Hematopoietic multipotent progenitor cell treated with erythropoietin and hydrocortisone succinate and interleukin-3 and kit ligand, for 17 days (in vitro differentiated cells): ENCODE measurements at regions not wholly inside any gene's neighbourhood (a gene's known extent, or its start where the extent isn't known, plus 50 kb on each side); places are given as distances from the start of the nearest gene placed in this dataset.

ENCODE experiments used
- DNase-seq: peaks from one replicate; pipeline ENCODE4 v3.0.0-alpha.2; 2015; ENCODE audit warnings: low spot score

DNA sequence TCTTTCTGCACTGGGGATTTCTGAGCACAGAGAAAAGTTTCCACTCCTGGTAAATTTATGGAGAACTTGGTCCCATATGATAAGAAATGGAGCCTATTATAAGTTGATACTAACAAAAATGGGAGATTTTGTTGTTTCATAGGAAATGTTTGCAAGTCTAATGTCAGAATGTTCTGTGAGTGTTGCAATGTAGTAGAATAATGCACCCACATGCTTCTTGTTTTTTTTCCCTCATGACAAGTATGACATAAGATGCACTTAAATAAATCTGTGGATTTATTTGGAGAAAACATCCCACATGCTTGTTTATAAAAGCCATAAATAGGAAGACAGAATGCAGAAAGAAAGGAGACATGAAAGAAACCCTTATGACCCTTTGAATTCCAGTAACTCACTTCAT, 50.8 kb upstream of the KCNJ6 start:
- DNase-seq, result no peak

DNA sequence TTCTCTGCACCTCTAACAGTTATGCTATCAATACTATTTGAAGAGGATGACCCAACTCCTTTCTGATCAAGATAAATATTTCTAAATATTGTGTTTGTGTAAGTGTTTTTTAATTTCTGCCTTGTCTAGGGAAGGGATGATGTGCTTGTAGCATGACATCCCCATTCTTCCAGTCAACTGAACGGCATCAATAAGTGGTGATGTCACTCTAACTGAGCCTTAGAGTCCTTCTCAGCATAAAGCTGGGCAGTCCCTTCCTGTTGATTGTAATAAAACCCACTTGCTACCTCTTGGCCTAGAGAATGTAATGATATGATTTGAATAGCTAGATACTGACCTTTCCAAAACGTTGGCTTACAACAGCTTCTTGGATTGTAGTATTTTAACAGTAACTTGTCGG, 52.5 kb upstream of the KCNJ6 start:
- no peak for DNase-seq

DNA sequence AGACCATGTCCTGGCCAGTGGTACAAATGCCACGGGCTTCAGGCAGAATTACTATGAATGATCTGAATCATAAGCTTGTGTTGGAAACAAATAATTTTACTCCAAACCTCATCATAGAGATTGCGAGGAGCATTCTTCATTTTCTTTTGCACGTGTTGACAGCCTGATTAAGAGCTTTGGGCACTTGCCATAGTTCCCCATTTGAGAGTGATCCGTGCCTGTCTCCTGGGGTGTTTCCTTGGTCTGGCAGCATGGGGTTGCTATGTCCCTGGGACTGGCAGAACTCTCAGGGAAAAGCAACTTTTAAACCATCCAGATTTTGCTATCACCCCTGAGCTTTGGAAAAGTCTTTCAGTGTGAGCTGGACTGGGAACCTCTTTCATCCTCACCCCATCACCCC, 54.3 kb upstream of the KCNJ6 start:
- DNase-seq, result no peak

DNA sequence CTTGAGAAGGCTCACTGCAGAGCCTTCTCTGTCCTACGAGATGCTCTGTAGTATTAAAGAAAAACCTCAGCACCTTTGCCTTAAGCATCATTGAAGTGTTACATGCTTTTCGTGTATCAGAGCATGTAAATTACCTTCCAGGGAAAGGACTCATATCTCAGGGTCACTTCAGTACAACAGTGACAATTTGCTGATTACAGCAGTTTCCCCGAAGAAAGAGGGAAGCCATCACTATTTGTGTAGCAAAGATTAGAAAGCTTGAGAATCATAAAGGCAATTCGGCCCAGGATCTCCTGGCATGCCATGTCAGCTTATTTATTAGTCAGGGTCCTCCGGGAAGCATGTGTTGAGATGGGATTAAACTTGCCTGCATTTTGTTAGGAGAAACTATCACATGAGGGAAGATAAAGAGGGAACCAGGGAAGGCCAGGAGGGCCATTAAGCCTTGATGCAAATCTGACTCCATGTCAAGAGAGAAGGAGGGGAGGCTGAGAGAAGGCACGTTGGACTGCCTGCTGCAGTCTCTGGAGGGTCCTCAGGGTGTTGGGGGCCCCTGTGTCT, 55.2 kb upstream of the KCNJ6 start:
- DNase-seq, result no peak

DNA sequence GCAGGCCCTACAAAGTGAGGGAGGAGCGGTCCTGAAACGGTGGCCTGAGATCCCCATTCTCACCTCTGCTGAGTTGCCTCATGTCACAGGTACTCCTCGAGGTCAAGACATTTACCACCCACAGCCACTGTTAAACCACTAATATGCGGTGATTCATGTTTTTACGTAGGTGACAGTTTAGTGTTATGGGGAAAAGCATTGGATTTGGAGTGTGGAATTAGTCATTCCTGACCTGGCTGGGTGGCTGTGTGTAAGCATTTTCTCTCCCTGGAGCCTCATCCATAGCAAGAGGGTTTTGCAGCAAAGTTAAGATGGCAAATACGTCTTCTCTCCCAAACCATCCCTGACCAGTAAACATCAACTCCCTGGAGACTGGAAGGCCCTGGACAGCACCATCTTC, 57.8 kb upstream of the KCNJ6 start:
- no peak for DNase-seq

DNA sequence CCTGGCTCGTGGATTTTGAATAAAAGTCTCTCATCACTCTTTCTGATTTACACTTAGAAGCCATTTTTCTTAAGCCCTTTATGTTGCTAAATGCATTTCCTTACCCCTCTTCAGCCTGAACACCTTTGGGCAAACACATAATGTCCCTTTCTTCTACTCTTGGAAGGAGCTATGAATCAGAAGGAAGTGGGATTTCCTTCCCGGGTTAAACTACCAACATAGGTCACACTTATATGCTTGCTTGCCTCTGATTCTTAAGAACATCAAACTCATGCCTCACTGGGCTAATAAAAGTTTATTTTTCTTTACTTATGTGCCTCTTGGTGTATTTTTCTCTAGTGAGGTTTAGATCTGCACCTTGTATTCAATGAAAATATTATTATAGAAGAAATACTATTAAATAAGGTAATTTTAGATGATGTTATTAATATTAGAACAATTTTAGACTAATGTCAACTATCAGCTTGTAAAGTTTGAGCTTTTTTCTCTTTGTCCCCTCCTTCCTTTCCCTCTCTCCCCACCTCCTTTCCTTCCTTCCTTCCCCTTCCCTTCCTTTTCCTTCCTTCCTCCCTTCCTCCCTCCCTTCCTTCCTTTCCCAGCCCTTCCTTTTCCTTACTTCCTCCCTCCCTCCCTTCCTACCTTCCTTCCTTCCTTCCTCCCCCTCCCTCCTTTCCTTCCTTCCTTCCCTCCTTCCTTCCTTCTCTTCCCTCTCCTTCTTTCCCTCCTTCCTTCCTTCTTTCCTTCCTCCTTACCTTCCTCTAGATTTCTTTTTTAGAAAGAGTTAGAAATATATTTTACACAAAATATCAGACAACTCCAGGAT, 66.5 kb upstream of the KCNJ6 start:
- DNase-seq, result no peak

DNA sequence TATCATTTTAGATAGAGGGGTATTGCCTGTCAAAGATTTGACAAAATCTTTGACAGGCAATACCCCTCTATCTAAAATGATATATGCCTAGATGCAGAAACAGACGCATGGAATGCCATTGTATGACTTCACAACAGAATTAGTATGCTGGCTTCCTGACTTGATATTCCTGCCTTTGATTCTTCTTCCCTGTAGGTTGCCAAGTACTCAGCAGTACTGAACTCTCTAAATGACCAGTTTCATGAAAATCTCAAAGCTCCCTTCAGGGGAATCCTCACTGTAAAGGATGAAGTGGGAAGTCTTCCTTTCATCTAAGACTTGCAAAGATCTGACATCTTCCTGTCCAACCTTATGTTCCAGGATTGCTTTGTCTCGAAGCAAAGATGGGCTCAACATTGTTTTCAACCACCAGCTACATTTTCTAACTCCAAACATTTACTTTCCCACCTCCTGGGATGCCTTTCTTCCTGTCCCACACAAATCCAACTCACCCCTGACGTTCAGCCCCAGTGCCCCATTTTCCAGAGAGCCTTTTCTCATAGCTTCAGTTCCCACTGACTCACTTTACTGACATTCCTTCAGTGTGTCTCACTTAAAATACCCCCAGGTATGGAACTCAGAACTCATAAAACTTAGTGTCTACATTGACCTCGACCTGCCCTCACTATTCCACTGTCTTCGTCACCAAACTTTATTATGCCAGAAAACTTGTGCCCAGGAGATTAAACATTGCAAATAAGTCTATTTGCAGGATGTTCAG, 67.3 kb upstream of the KCNJ6 start:
- no peak for DNase-seq

DNA sequence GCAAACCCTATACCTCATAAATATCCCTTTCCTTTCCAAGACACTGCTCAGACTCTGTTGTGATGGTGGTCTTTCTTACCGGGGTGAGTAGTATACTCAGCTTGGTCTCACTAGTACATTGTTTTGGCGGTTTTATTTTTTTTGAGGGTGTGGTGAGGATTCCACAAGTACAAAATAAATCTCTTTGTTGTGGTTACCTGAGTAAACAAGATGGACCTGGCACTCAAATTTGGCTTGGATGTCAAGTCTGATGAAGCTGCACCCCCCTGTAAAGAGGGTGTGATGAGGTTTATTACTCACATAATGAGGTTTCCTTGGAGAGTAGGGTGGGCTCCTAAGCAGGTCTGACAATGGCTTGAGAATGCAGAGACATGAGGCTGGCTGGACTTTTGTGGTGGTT, 68.2 kb upstream of the KCNJ6 start:
- DNase-seq, result no peak

DNA sequence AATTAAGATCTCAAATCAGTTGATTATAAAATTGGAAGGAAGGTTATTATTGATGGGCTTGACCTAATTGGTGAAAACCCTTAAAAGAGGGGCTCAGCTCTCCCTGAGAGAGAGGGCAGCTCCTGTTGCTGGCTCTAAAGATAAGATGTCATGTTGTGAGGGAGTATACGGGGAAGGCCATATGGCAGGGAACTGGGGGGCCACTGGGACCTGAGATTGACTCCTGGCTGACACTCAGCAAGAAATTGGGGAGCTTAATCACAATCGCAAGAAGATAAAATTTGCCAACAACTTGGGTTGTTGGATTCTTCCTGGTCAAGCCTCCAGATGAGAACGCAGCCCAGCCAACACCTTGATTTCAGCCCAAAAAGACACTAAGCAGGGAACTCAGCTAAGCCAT, 69.7 kb upstream of the KCNJ6 start:
- DNase-seq, result no peak

DNA sequence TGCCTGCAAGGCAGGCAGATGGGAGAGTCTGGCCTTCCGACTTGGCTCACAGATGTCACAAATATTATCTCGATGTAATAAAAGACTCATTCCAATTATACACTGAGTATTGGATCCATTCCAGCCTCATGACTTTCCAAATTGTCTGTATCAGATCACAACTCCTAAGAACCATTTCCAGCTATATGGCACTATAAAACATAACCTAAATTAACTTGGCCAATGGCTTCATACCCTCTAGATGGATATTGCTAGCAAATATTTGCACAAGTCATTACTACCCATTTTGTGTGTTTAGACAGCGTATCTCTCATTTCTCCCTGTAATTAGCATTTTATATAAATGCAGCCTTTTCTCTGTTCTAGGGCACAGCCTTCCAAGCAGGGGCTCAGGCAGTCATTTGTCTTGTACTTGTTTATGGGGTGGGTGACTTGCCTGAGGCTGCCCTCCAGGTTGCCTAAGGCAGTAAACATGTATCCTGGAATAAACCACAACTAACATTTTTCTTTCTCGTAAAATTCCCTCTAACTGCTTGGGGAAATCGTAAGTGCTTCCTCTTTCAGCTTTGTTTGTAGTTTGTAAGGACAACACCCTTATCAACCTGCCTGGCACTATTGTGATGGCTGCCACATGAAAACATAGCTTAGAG, 70.6 kb upstream of the KCNJ6 start:
- DNase-seq, result no peak

DNA sequence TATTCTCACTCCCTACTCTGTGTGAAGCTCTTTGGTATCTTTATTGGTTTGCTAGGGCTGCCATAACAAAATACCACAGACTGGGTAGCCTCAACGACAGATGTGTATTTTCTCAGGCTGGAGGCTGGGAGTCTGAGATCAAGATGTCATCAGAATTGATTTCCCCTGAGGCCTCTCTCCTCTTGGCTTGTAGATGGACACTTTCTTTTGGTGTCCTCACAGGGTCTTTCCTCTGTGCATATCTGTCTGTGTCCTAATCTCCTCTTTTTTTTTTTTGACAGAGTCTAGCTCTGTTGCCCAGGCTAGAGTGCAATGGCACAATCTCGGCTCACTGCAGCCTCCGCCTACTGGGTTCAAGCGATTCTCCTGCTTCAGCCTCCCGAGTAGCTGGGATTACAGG, 71.4 kb upstream of the KCNJ6 start:
- DNase-seq, result no peak

DNA sequence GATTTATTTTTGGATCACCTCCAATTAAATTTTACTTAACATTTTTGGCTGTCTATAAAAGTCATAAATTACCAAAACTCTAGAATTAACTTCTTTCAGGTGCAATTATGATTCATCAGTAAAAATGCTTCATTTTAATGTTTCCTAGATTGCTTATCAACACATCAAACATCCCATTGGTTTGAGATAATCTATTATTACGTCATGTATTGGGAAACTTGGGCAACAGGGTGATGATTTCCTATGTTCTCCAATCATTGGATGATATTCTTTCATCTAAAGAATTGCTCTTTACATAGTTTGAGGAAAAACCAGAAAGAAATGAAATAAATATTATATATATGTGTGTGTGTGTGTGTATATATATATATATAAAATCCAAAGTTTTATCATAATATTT, 76.8 kb upstream of the KCNJ6 start:
- no peak for DNase-seq

DNA sequence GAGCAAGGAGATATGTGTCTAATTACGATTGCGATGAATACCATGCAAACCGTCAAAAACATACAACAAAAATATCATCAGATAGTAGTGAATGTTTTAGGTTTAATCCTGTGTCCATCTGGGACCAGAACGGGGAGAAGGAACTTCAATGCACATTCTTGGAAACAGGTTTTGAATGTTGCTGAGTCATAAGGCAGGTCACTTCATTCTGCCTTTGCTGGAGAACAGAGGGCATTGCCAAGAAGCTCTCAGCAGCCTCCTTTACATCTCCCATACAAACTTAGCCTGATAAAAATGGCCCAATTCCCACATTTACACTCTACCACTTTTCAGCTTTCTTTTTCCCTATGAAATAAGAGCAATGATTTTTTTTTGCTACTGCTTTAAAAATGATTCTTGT, 78.0 kb upstream of the KCNJ6 start:
- DNase-seq, result no peak

DNA sequence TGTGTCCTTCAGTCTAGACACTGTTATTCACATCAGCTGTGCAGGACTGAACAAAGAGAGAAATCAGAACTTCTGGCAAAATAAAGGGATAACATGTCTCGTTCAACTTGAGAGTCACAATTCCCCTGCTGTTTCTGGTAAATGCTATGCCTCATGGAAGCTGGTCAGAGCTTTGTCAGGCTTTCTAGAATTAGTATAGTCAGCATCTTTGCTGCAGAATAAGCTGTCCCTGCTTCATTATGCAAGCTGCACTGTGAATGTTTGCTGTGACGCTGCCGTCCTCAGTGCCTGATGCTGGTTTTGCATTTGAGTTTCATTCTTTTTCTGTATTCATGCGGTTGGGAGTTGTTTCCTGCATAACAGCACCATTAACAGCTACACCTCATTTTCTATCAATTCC, 96.4 kb upstream of the KCNJ6 start:
- DNase-seq, result no peak

DNA sequence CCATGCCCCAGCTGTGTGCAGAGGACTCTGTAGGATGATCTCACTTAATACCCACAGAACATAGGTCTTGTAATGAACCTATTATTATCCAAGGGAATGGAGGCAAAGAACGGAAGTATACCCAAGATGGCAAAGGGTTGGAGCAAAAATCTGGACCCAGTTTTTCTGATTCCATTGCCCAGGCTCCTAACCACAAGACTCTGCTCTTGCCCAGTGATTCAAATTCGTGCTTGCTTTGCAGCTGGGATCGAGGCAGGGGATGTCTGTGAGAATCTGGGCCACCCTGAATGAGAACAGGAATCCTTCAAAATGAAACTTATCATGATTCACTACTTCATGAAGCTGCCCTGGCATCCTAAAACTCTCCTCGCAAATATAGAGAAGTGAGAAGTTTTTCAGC, 97.5 kb upstream of the KCNJ6 start:
- DNase-seq, result no peak

DNA sequence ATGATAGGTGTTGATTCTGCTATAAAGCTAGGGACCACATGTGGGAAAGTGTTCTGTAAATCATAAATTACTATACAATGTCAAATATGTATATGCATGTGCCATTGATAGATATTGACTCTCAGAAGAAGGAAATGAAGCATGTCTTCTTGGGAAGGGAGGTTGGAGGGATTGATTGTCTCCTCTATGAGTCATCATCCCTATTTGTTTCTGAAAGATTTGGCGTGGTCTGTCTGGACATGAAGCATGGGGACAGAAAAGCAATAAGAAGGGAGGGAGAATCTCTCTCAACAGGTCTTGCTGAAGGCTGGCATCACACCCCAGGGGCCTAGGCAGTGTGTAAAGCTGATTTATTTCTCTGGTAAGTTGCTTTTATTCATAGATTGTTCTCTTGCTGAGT, 98.0 kb upstream of the KCNJ6 start:
- DNase-seq, result no peak

DNA sequence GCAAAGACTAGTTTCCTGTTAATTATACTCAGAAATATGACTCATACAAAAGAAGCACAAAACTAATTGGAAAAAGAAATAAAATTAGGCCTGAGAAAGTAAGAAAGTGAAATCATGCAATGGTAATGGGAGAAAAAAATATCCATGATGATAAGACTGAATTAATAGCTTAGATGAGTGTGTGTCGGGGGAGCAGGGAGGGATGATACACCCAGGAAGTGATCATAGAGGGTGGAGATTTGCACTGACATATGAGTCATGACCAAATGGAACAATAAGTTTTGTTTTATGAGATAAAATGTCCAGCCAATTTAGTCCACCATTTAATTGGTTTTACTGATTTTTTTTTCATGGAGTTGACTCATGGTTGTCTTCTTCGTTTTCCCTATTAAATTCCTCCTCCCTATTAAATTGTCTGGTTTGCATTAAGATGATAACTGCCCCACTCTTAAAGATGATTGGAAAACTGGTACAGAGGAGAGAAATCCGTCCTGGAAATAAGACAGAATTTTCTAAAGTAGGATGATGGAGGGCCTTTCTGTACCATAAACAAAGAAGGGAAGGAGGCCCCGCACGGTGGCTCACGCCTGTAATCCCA, 111.7 kb upstream of the KCNJ6 start:
- DNase-seq, result no peak

DNA sequence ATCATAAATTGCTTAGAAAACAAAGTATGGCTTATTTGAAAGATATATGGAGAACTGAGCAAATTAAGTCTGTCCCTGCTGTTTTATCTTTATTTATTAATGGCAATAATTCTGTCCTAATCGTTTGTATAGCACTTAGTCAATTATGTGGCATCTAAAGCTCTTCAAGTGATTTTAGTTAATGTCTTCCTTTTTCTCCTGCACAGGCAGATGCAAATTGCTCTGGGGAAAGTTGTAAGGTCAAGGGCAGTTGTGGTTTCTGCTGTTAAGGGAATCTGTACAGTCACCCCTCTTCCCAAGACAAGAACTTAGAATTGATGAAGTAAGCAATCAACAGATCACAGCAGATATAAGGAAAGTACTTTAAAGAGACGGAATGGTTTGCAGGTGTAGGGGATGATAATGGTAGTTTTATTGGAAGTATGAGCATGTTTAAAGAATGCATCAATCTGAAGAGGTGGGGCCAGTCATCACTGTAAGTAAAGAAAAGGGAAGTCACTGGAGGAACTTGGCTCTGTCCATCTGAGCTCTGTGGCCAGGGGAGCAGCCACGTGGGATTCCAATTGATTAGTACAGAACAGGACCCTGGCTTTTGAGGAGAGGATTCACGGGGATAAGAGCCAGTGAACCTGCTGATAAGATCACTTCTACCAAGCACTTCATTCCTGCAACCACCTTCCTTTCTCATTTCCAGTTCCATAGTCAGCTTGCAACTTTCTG, 116.0 kb upstream of the KCNJ6 start:
- no peak for DNase-seq

DNA sequence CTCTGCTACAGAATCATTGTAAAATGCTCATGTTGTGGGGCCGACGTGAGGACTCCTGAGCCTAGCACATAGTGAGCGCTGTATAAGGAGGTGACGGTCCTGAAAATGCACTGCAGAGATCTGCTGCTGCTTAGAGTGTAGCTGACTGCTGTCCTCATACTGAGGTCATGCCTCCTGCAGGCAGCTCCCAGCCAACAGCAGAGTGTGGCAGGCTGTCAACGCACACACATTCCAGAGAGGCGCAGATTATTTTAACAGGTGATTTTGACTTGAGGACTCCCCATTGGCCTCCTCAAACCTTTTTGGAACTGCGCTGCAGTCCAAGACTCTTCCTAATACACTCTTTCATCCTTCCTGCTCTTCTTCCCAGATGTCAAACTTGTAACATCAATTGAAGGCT, 119.8 kb upstream of the KCNJ6 start:
- DNase-seq, result no peak

DNA sequence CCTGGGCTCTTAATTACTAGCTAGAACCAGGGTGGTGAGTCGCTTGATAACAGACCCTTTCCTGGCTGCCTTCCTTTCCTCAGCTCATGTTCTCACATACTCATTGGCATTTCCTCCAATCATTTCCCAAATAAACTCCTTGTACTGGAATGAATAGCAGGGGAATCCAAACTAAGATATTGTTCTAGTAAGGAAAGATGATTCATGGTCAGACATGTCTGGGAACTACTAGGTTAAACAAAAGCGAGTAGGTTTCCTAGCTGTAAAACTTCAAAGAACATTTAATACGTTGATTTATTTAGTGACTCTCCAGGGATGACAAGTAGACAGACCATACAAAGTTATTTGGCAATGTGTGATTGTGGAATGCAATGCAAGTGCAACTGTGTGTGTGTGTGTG, 121.2 kb upstream of the KCNJ6 start:
- no peak for DNase-seq

DNA sequence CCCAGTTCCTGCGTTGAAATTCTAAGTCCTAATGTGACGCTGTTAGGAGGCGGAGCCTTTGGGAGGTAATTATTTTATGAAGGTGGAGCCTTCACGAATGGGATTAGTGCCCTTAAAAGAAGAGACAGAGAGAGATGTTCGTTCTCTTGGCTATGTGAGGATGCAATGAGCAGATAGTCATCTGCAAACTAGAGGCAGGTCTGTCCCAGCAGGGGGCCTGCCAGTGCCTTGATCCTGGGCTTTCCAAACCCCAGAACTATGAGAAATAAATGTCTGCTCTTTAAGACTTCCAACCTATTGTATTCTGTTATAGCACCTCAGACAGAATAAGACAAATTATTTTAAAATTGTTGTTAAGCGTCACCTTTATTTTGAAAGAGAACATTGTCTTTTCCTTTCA, 123.1 kb upstream of the KCNJ6 start:
- DNase-seq, result no peak

DNA sequence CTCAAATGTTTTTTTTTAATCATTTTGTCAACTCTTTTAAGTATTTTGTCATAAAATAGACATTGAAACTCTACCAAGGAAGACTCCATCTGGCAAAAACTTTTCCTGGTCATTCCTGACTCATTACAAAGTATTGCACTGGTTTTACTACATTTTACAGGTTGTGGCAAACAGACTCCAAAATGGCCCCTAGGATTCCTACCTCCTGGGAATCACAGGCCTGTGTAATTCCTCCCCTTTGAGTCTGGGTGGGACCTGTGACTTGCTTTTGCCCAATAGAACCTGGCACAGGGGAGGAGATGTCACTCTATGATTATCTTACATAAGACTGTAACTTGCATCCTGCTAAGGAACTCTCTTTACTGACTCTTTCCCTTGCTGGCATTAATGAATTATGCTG, 123.6 kb upstream of the KCNJ6 start:
- DNase-seq, result no peak
